ENCODE measurements at regions not wholly inside any gene's neighbourhood (a gene's known extent, or its start where the extent isn't known, plus 50 kb on each side); places are given as distances from the start of the nearest gene placed in this dataset.

GRCh38 chr22:27420195-27420816 is 381.2 kb downstream of the MN1 start:
- DNase-seq (ENCODE audit: low read depth): no peak

- DNase-seq (ENCODE audit: low read depth): no peak
These were observed 380.7 kb downstream of the MN1 start for GRCh38 chr22:27420817-27421361.

- DNase-seq (ENCODE audit: low read depth): no peak
These were observed 379.1 kb downstream of the MN1 start for GRCh38 chr22:27422442-27422841.

- DNase-seq (ENCODE audit: low read depth): no peak
These were observed 377.2 kb downstream of the MN1 start for GRCh38 chr22:27424319-27424718.

GRCh38 chr22:27429476-27429875 is 372.1 kb downstream of the MN1 start:
- DNase-seq (ENCODE audit: low read depth): no peak

GRCh38 chr22:27431081-27431480 is 370.5 kb downstream of the MN1 start:
- no peak for DNase-seq (ENCODE audit: low read depth)

- DNase-seq (ENCODE audit: low read depth): no peak
These were observed 369.7 kb downstream of the MN1 start for GRCh38 chr22:27431896-27432295.

GRCh38 chr22:27433099-27433498 is 368.5 kb downstream of the MN1 start:
- no peak for DNase-seq (ENCODE audit: low read depth)

GRCh38 chr22:27433585-27434190 is 367.9 kb downstream of the MN1 start:
- DNase-seq (ENCODE audit: low read depth): no peak

- DNase-seq (ENCODE audit: low read depth): no peak
These were observed 366.7 kb downstream of the MN1 start for GRCh38 chr22:27434898-27435297.

GRCh38 chr22:27435844-27436576 is 365.5 kb downstream of the MN1 start:
- DNase-seq (ENCODE audit: low read depth): no peak

GRCh38 chr22:27436591-27436990 is 365.0 kb downstream of the MN1 start:
- DNase-seq (ENCODE audit: low read depth): no peak

GRCh38 chr22:27437570-27437969 is 364.0 kb downstream of the MN1 start:
- DNase-seq (ENCODE audit: low read depth): no peak

GRCh38 chr22:27438271-27438980 is 363.1 kb downstream of the MN1 start:
- DNase-seq (ENCODE audit: low read depth): no peak

GRCh38 chr22:27439131-27439530 is 362.4 kb downstream of the MN1 start:
- DNase-seq (ENCODE audit: low read depth): no peak

- DNase-seq (ENCODE audit: low read depth): no peak
These were observed 361.2 kb downstream of the MN1 start for GRCh38 chr22:27440304-27440865.

GRCh38 chr22:27441706-27442475 is 359.7 kb downstream of the MN1 start:
- DNase-seq (ENCODE audit: low read depth): no peak

GRCh38 chr22:27443306-27443705 is 358.2 kb downstream of the MN1 start:
- no peak for DNase-seq (ENCODE audit: low read depth)

GRCh38 chr22:27445881-27446280 is 355.7 kb downstream of the MN1 start:
- no peak for DNase-seq (ENCODE audit: low read depth)

- DNase-seq (ENCODE audit: low read depth): no peak
These were observed 354.3 kb downstream of the MN1 start for GRCh38 chr22:27447289-27447688.

GRCh38 chr22:27450448-27450847 is 351.1 kb downstream of the MN1 start:
- no peak for DNase-seq (ENCODE audit: low read depth)

Data from stimulated activated CD8-positive, alpha-beta memory T cell treated with anti-CD3 and anti-CD28 coated beads, Interleukin-4, amount 100 ng/mL, for 24 hours (primary cell).